ENCODE measurements at regions not wholly inside any gene's neighbourhood (a gene's known extent, or its start where the extent isn't known, plus 50 kb on each side); places are given as distances from the start of the nearest gene placed in this dataset.

DNA sequence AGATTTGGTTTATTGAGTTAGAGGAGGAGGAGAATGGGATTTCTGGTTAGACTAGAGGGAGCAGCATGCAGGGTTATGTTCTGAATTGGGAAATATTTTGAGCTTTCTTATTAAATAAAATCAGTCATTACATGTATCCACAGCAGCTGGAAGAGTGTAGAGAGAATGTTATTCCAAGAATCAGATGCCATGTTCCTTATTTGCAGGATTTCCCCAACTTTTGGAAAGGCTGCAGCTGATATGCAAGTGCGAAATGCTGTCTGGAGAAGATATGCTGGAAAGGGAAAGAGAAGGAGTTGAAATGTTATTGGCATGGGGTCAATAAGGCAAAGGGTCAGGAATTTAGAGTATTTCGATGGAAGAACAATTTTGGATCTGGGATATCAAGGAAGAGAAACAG, 255.8 kb downstream of the MTX2 start:
- intact Hi-C loops (cut with DNase I; ENCODE audit: low total_unique reads), result no loop called here
- Histone ChIP-seq H3K36me3 (no peaks in the 10 kb centered on the region), H3K27ac (no peak overlapping the region), H3K4me3 (no peak overlapping the region), H3K4me1 (peaks cover 0 to 7% (median 0%) of the 10 kb centered on the region in 4 donors), H3K27me3 (no peaks in the 10 kb centered on the region), H3K9me3 (no peaks in the 10 kb centered on the region)
- TF ChIP-seq, protein P1, sequence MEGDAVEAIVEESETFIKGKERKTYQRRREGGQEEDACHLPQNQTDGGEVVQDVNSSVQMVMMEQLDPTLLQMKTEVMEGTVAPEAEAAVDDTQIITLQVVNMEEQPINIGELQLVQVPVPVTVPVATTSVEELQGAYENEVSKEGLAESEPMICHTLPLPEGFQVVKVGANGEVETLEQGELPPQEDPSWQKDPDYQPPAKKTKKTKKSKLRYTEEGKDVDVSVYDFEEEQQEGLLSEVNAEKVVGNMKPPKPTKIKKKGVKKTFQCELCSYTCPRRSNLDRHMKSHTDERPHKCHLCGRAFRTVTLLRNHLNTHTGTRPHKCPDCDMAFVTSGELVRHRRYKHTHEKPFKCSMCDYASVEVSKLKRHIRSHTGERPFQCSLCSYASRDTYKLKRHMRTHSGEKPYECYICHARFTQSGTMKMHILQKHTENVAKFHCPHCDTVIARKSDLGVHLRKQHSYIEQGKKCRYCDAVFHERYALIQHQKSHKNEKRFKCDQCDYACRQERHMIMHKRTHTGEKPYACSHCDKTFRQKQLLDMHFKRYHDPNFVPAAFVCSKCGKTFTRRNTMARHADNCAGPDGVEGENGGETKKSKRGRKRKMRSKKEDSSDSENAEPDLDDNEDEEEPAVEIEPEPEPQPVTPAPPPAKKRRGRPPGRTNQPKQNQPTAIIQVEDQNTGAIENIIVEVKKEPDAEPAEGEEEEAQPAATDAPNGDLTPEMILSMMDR (IDR thresholded peaks at IDR 0.05), result no peak
- DNase-seq, result no peak

DNA sequence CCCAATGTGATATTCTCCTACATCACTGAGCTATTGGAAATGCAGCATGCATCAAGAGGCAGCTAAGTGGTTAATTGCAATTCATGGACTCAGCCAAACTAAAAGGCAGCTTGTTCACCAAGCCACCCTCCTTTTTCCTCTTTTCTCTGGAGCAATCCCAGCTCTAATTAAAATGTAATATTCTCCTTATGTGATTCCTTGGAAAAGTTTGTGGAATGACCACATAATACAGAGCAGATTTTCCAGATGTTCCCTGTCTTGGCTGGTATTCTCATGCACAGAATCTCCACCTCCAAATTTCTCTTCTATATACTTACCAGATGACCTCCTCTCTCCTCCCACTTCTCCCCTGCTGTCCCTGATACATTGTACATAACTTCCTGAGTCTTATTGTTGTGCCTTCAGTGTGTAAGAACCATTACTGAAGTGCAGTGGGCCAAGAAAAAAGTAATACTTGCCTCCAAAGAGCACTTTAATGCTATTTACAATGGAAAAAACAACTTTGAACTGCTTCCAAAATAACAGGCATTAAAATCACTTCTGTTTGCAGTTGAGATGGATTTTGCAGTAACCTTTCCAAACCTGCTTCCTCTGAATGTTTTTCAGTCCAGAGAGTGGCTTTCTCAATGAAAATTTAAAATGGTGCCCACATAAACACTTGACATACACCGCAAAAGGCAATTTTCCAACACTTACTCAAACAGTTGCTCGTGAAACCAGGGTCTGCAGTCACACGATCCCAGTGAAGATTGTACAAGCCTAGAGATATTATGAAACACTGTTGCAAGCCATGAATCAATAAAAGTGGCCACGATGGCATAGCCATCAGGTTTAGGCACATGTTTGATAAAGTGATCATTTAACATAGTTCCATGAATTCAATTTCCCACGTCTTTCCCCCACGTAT, 258.0 kb downstream of the MTX2 start:
- Histone ChIP-seq H3K27me3 (no peaks in the 10 kb centered on the region), H3K4me1 (peaks cover 0 to 7% (median 0%) of the 10 kb centered on the region in 4 donors), H3K4me3 (no peak overlapping the region), H3K9me3 (no peaks in the 10 kb centered on the region), H3K27ac (no peak overlapping the region), H3K36me3 (no peaks in the 10 kb centered on the region)
- intact Hi-C loops (cut with DNase I; ENCODE audit: low total_unique reads), result no loop called here
- no peak for DNase-seq
- TF ChIP-seq, protein P1 (IDR thresholded peaks at IDR 0.05), result no peak

DNA sequence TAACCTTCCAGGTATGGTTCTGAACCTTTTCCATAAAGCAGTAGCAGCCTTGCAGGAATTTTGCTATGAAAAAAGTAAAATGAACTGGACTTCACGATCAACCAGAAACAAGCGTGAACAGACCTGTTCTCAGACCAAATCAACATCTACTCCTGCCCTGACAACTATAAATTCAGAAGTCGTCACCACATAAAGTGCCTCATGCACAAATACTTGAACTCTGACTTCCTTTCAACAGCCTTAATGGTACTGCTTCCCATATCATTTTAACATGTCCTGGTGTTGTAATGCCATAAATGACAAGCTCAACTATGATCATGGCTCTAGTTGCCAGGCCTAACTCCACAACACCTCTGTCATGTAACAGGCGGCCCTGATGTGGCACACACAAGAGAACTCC, 262.4 kb downstream of the MTX2 start:
- no peak overlapping the region for H3K4me3 ChIP-seq
- no peak for DNase-seq
- H3K9me3 ChIP-seq, result no peaks in the 10 kb centered on the region
- intact Hi-C loops (cut with DNase I; ENCODE audit: low total_unique reads), result no loop called here
- H3K27me3 ChIP-seq, result no peaks in the 10 kb centered on the region
- no peaks in the 10 kb centered on the region for H3K36me3 ChIP-seq
- no peak overlapping the region for H3K27ac ChIP-seq
- peaks cover 0 to 20% (median 0%) of the 10 kb centered on the region in 4 donors for H3K4me1 ChIP-seq
- TF ChIP-seq, protein P1 (IDR thresholded peaks at IDR 0.05), result no peak

DNA sequence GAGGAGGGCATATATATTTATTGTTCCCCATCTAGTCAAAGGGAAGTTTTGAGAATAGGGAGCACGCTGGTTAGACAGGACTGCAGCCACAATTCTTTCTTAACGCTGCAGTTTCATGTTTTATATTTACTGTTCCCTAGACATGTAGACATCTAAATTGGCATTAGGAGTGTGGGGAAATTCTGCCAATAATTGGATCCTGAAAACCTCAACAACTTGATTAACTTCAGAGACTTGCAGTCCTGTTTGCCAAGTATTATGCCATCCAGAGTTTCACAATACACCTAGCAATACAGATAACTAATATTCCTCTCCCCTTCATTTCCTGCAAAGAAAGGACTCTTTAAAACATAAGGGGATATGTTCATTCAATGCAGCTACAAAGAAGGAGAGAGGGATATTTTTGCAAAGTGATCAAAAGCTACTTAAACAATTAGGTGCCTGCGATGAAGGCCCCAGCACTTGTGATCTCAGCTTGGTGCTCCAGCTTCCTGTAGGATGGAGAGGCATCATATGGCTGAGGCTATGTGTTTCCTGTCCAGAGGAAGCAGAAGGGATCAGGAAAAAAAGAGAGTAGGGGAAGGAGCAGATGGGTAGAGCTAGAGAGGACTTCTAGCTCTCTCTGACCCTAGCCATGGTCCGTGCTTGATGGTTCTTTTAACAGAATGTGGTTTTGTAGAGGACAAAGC, 264.4 kb downstream of the MTX2 start:
- H3K27me3 ChIP-seq, result no peaks in the 10 kb centered on the region
- H3K36me3 ChIP-seq, result no peaks in the 10 kb centered on the region
- H3K27ac ChIP-seq, result no peak overlapping the region
- TF ChIP-seq, protein P1 (IDR thresholded peaks at IDR 0.05), result no peak
- intact Hi-C loops (cut with DNase I; ENCODE audit: low total_unique reads), result no loop called here
- DNase-seq, result no peak
- no peaks in the 10 kb centered on the region for H3K9me3 ChIP-seq
- H3K4me3 ChIP-seq, result no peak overlapping the region
- H3K4me1 ChIP-seq, result peaks cover 0 to 12% (median 0%) of the 10 kb centered on the region in 4 donors

DNA sequence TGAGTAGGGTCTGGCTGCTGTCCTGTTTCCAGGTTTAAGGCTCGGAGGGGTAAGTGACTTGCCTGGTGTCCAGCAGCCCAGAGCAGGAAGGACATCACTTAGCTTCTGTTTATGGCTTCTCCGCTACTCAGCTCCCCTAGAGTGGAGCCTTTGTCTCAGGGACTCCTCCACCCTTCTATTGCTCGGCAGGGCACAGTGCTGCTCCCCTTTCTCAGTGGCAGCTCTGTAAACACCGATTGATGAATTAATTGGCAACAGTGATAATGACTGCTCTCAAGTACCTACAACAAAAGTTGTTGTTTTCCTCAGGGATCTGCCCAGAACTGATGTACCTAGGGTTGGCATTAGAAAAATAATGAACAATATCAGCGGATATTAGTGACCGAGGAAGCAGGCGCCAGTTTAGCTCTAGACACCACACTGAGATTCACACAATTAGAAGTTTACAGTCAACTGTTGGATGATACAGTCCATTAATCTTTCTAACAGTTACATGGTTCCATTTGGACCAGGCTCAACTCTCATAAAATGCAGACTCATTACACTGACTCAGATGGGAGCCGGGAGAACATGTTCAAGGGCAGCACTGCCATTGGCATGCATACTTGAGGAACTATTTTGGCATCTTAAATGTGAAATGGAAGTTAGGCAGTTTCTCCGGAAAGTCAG, 265.7 kb downstream of the MTX2 start:
- no peak overlapping the region for H3K4me3 ChIP-seq
- no peak overlapping the region for H3K27ac ChIP-seq
- no peak for DNase-seq
- intact Hi-C loops (cut with DNase I; ENCODE audit: low total_unique reads), result no loop called here
- peaks cover 0 to 12% (median 0%) of the 10 kb centered on the region in 4 donors for H3K4me1 ChIP-seq
- TF ChIP-seq, protein P1 (IDR thresholded peaks at IDR 0.05), result no peak
- no peaks in the 10 kb centered on the region for H3K9me3 ChIP-seq
- H3K27me3 ChIP-seq, result no peaks in the 10 kb centered on the region
- H3K36me3 ChIP-seq, result no peaks in the 10 kb centered on the region

All from tibial artery (tissue), 4 donors.